ENCODE measurements at regions not wholly inside any gene's neighbourhood (a gene's known extent, or its start where the extent isn't known, plus 50 kb on each side); places are given as distances from the start of the nearest gene placed in this dataset.

GRCh38 chr4:81773557-81773956 lies 301.9 kb upstream of the RASGEF1B start:
- no peak for ATAC-seq
- DNase-seq: no peak

- ATAC-seq (no peak), DNase-seq (no peak)
These were observed 300.0 kb upstream of the RASGEF1B start for GRCh38 chr4:81771721-81772120.

- DNase-seq (no peak), ATAC-seq (no peak)
These were observed 297.5 kb upstream of the RASGEF1B start for GRCh38 chr4:81769244-81769643.

- DNase-seq (no peak), ATAC-seq (no peak)
These were observed 287.0 kb upstream of the RASGEF1B start for GRCh38 chr4:81758574-81759264.

GRCh38 chr4:81757691-81758090 lies 286.0 kb upstream of the RASGEF1B start:
- ATAC-seq (no peak), DNase-seq (no peak)

- ATAC-seq (peak; percentile 52), DNase-seq (no peak)
These were observed 285.3 kb upstream of the RASGEF1B start for GRCh38 chr4:81756973-81757372.

- ATAC-seq (no peak), DNase-seq (no peak)
These were observed 284.3 kb upstream of the RASGEF1B start for GRCh38 chr4:81756042-81756441.

GRCh38 chr4:81754169-81754568 lies 282.5 kb upstream of the RASGEF1B start:
- no peak for ATAC-seq
- DNase-seq: no peak

- ATAC-seq: no peak
- no peak for DNase-seq
These were observed 280.0 kb upstream of the RASGEF1B start for GRCh38 chr4:81751531-81752289.

GRCh38 chr4:81747242-81747930 lies 275.7 kb upstream of the RASGEF1B start:
- DNase-seq (no peak), ATAC-seq (no peak)

GRCh38 chr4:81746773-81747172 lies 275.1 kb upstream of the RASGEF1B start:
- ATAC-seq: no peak

GRCh38 chr4:81746071-81746470 lies 274.4 kb upstream of the RASGEF1B start:
- ATAC-seq (no peak), DNase-seq (no peak)

More at GRCh38 chr4:81746773-81747172, 275.1 kb upstream of the RASGEF1B start:
- no peak for DNase-seq

- no peak for DNase-seq
- ATAC-seq: no peak
These were observed 273.3 kb upstream of the RASGEF1B start for GRCh38 chr4:81745050-81745449.

GRCh38 chr4:81743731-81744435 lies 272.2 kb upstream of the RASGEF1B start:
- DNase-seq: no peak
- no peak for ATAC-seq

GRCh38 chr4:81740487-81740886 lies 268.8 kb upstream of the RASGEF1B start:
- ATAC-seq: no peak
- no peak for DNase-seq

GRCh38 chr4:81738891-81739290 lies 267.2 kb upstream of the RASGEF1B start:
- ATAC-seq (no peak), DNase-seq (no peak)

GRCh38 chr4:81737865-81738559 lies 266.3 kb upstream of the RASGEF1B start:
- DNase-seq (no peak), ATAC-seq (no peak)

GRCh38 chr4:81736324-81736723 lies 264.6 kb upstream of the RASGEF1B start:
- ATAC-seq (no peak), DNase-seq (no peak)

GRCh38 chr4:81732980-81733379 lies 261.3 kb upstream of the RASGEF1B start:
- DNase-seq (no peak), ATAC-seq (no peak)

GRCh38 chr4:81724925-81725329 lies 253.2 kb upstream of the RASGEF1B start:
- DNase-seq (peak; percentile 65), ATAC-seq (peak; percentile 100)

- ATAC-seq (no peak), DNase-seq (no peak)
These were observed 252.3 kb upstream of the RASGEF1B start for GRCh38 chr4:81723927-81724587.
